HEK293 (cell line): ENCODE measurements at regions not wholly inside any gene's neighbourhood (a gene's known extent, or its start where the extent isn't known, plus 50 kb on each side); places are given as distances from the start of the nearest gene placed in this dataset.

ENCODE experiments used
- CTCF ChIA-PET: fragments of 350-600 bp; formaldehyde crosslinking; extraction: SDS; loops from one replicate; lab custom pipeline; 2021; ENCODE audit warnings: antibody characterized with exemption; lab: Yijun Ruan, JAX
- POLR2A ChIA-PET: fragments of 300-600 bp; formaldehyde crosslinking; extraction: SDS; loops from one replicate; lab custom pipeline; 2020; ENCODE audit warnings: antibody characterized with exemption, inconsistent platforms; lab: Yijun Ruan, JAX
- H3K27ac ChIP-seq: fragments of 200-500 bp; sonication (Bioruptor generic); 2 replicates; pipeline ENCODE4 v1.5.1; 2014; ENCODE audit warnings: low read depth, low read length, control low read depth, inconsistent platforms; ENCODE audit errors: extremely low read depth
- H3K36me3 ChIP-seq, 2 experiments: fragments of 200-500 bp in 1 of 2; sonication (Bioruptor generic) in 1 of 2; 1 replicate in 1 of 2; 2 replicates in 1 of 2; pipeline ENCODE4 v1.5.1; 2014 to 2017; ENCODE audit warnings: inconsistent platforms in 2 of 2, low read length in 2 of 2; ENCODE audit not compliant: control insufficient read depth in 2 of 2, insufficient read depth in 1 of 2
- H3K4me1 ChIP-seq: fragments of 200-500 bp; sonication (Bioruptor generic); 2 replicates; pipeline ENCODE4 v1.5.1; 2014; ENCODE audit warnings: mild to moderate bottlenecking, low read length, inconsistent platforms; ENCODE audit not compliant: control insufficient read depth, insufficient read depth
- H3K4me3 ChIP-seq: 2 replicates; pipeline ENCODE4 v1.5.1; 2011; ENCODE audit warnings: low read depth, mild to moderate bottlenecking, control low read depth, low read length, moderate library complexity
- H3K9me3 ChIP-seq: fragments of 200-500 bp; sonication (Bioruptor generic); 2 replicates; pipeline ENCODE4 v1.5.1; 2014; ENCODE audit warnings: low read depth, low read length, inconsistent platforms; ENCODE audit not compliant: control insufficient read depth, insufficient read depth
- BCL11B ChIP-seq: fragments of 450-650 bp; formaldehyde crosslinking; IDR thresholded peaks from 2 replicates; pipeline ENCODE4 v1.5.1; 2016; ENCODE audit warnings: low read depth, missing biosample characterization, missing genetic modification characterization
- GLIS2 ChIP-seq: fragments of 450-650 bp; formaldehyde crosslinking; IDR thresholded peaks from 2 replicates; pipeline ENCODE4 v1.5.1; 2016; ENCODE audit warnings: missing biosample characterization, missing genetic modification characterization
- HOXD13 ChIP-seq: sonication (generic); formaldehyde crosslinking; IDR thresholded peaks from 2 replicates; pipeline ENCODE4 v1.8.0; 2022; ENCODE audit warnings: missing genetic modification reagents, borderline replicate concordance
- MYNN ChIP-seq: fragments of 450-650 bp; formaldehyde crosslinking; IDR thresholded peaks from 2 replicates; pipeline ENCODE4 v1.5.1; 2016; ENCODE audit warnings: missing biosample characterization, missing genetic modification characterization, borderline replicate concordance
- SCRT1 ChIP-seq: fragments of 450-650 bp; formaldehyde crosslinking; IDR thresholded peaks from 2 replicates; pipeline ENCODE4 v1.5.1; 2016; ENCODE audit warnings: missing biosample characterization, missing genetic modification characterization, borderline replicate concordance
- ZBTB20 ChIP-seq: fragments of 450-650 bp; formaldehyde crosslinking; IDR thresholded peaks from 2 replicates; pipeline ENCODE4 v1.5.1; 2016; ENCODE audit warnings: missing biosample characterization, missing genetic modification characterization
- ZBTB48 ChIP-seq: fragments of 450-650 bp; formaldehyde crosslinking; IDR thresholded peaks from 2 replicates; pipeline ENCODE4 v1.5.1; 2016; ENCODE audit warnings: missing biosample characterization, missing genetic modification characterization
- ZBTB7A ChIP-seq: fragments of 450-650 bp; formaldehyde crosslinking; IDR thresholded peaks from 2 replicates; pipeline ENCODE4 v1.5.1; 2016; ENCODE audit warnings: low read depth, missing biosample characterization, missing genetic modification characterization
- ZNF133 ChIP-seq: fragments of 450-650 bp; formaldehyde crosslinking; IDR thresholded peaks from 2 replicates; pipeline ENCODE4 v1.5.1; 2016; ENCODE audit warnings: missing biosample characterization, missing genetic modification characterization
- ZNF157 ChIP-seq: fragments of 450-650 bp; formaldehyde crosslinking; IDR thresholded peaks from 2 replicates; pipeline ENCODE4 v1.5.1; 2016; ENCODE audit warnings: missing biosample characterization, missing genetic modification characterization
- ZNF175 ChIP-seq: fragments of 450-650 bp; formaldehyde crosslinking; IDR thresholded peaks from 2 replicates; pipeline ENCODE4 v1.5.1; 2016; ENCODE audit warnings: missing biosample characterization, missing genetic modification characterization
- ZNF211 ChIP-seq: fragments of 450-650 bp; formaldehyde crosslinking; IDR thresholded peaks from 2 replicates; pipeline ENCODE4 v1.5.1; 2016; ENCODE audit warnings: low read depth, missing biosample characterization, missing genetic modification characterization
- ZNF292 ChIP-seq: fragments of 450-650 bp; formaldehyde crosslinking; IDR thresholded peaks from 2 replicates; pipeline ENCODE4 v1.5.1; 2016; ENCODE audit warnings: low read depth, missing biosample characterization, missing genetic modification characterization, borderline replicate concordance
- ZNF341 ChIP-seq: fragments of 450-650 bp; formaldehyde crosslinking; IDR thresholded peaks from 2 replicates; pipeline ENCODE4; 2016; ENCODE audit warnings: low read depth, missing biosample characterization, missing genetic modification characterization
- ZNF37A ChIP-seq: fragments of 450-650 bp; IDR thresholded peaks from 2 replicates; pipeline ENCODE4 v1.5.1; 2018; ENCODE audit warnings: missing biosample characterization, missing genetic modification characterization
- ZNF529 ChIP-seq: fragments of 450-650 bp; formaldehyde crosslinking; IDR thresholded peaks from 2 replicates; pipeline ENCODE4 v1.5.1; 2017; ENCODE audit warnings: missing genetic modification characterization, missing biosample characterization; ENCODE audit not compliant: insufficient replicate concordance
- ZNF585B ChIP-seq: fragments of 450-650 bp; formaldehyde crosslinking; IDR thresholded peaks from 2 replicates; pipeline ENCODE4 v1.5.1; 2016; ENCODE audit warnings: missing biosample characterization, missing genetic modification characterization
- ZNF654 ChIP-seq: fragments of 450-650 bp; formaldehyde crosslinking; IDR thresholded peaks from 2 replicates; pipeline ENCODE4 v1.5.1; 2016; ENCODE audit warnings: low read depth, missing biosample characterization, missing genetic modification characterization
- ZNF776 ChIP-seq: fragments of 450-650 bp; formaldehyde crosslinking; IDR thresholded peaks from 2 replicates; pipeline ENCODE4 v1.5.0; 2017; ENCODE audit warnings: missing biosample characterization, missing genetic modification characterization, borderline replicate concordance
- TF ChIP-seq, protein P1 (sequence below): fragments of 450-650 bp; formaldehyde crosslinking; IDR thresholded peaks from 2 replicates; pipeline ENCODE4 v1.5.1; 2016; ENCODE audit warnings: missing biosample characterization, missing genetic modification characterization
- TF ChIP-seq, protein P2 (sequence below): fragments of 450-650 bp; formaldehyde crosslinking; conservative IDR thresholded peaks from 2 replicates; pipeline ENCODE4 v1.5.1; 2016; ENCODE audit warnings: low read depth, missing biosample characterization, missing genetic modification characterization
- TF ChIP-seq, protein P3 (sequence below): fragments of 450-650 bp; formaldehyde crosslinking; IDR thresholded peaks from 2 replicates; pipeline ENCODE4 v1.5.1; 2016; ENCODE audit warnings: missing biosample characterization, missing genetic modification characterization
- TF ChIP-seq, protein P4 (sequence below): fragments of 450-650 bp; formaldehyde crosslinking; IDR thresholded peaks from 2 replicates; pipeline ENCODE4; 2016; ENCODE audit warnings: missing biosample characterization, missing genetic modification characterization

- Histone ChIP-seq H3K9me3 (no peaks in the 10 kb centered on the region), H3K4me1 (no peaks in the 10 kb centered on the region), H3K27ac (no peak overlapping the region), H3K4me3 (no peak overlapping the region), H3K36me3 (no peaks in the 10 kb centered on the region)
- TF ChIP-seq, protein P1, sequence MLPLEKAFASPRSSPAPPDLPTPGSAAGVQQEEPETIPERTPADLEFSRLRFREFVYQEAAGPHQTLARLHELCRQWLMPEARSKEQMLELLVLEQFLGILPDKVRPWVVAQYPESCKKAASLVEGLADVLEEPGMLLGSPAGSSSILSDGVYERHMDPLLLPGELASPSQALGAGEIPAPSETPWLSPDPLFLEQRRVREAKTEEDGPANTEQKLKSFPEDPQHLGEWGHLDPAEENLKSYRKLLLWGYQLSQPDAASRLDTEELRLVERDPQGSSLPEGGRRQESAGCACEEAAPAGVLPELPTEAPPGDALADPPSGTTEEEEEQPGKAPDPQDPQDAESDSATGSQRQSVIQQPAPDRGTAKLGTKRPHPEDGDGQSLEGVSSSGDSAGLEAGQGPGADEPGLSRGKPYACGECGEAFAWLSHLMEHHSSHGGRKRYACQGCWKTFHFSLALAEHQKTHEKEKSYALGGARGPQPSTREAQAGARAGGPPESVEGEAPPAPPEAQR (tag by site-specific recombination): no peak
- TF ChIP-seq ZBTB7A (tag by site-specific recombination) (no peak), ZNF529 (tag by site-specific recombination) (no peak), ZNF157 (tag by site-specific recombination) (no peak), ZBTB48 (tag by site-specific recombination) (no peak), MYNN (tag by site-specific recombination) (no peak), ZNF292 (no peak)
- CTCF ChIA-PET: interaction anchor here (0.6 kb wide), 1 partner anchor 284 kb away, joined by 5 read pairs; no protein-coding TSS in a partner anchor
- POLR2A ChIA-PET: no interaction called here
These were observed 500.4 kb downstream of the NEBL start for GRCh38 chr10:20396701-20397100.

DNA sequence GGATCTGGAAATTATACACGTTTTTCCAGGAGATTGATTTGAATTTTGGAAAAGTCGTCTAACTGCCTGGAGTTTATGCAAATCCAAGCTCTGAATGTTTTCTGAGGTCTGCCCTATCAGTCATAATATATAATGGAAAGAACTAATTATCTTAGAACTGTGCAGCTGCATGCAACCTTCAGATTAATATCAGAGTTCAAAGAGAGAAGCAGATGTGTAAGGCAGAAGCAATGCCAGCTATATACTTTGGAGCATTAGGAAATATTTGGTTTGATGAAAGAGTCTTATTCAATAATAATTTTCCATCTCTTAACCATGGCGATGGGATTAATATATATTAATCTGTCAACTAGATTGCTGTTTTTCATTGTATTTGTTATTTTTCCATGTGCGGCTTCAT is 500.9 kb downstream of the NEBL start:
- ChIA-PET POLR2A (no interaction called here), CTCF (interaction anchor here (0.6 to 0.7 kb wide), 2 partner anchors 13 to 284 kb away, joined by 5 read pairs; no protein-coding TSS in a partner anchor)
- no peaks in the 10 kb centered on the region for H3K4me1 ChIP-seq
- H3K9me3 ChIP-seq: no peaks in the 10 kb centered on the region
- TF ChIP-seq HOXD13 (CRISPR knock-in tag) (no peak), ZNF585B (tag by site-specific recombination) (no peak), ZNF654 (no peak), ZNF341 (tag by site-specific recombination) (no peak), BCL11B (tag by site-specific recombination) (no peak), ZNF133 (tag by site-specific recombination) (no peak), ZNF211 (tag by site-specific recombination) (no peak), ZNF37A (tag by site-specific recombination) (no peak), ZNF776 (tag by site-specific recombination) (no peak), ZNF175 (no peak), GLIS2 (tag by site-specific recombination) (no peak), SCRT1 (tag by site-specific recombination) (no peak), ZBTB20 (tag by site-specific recombination) (no peak)
- TF ChIP-seq, protein P2, sequence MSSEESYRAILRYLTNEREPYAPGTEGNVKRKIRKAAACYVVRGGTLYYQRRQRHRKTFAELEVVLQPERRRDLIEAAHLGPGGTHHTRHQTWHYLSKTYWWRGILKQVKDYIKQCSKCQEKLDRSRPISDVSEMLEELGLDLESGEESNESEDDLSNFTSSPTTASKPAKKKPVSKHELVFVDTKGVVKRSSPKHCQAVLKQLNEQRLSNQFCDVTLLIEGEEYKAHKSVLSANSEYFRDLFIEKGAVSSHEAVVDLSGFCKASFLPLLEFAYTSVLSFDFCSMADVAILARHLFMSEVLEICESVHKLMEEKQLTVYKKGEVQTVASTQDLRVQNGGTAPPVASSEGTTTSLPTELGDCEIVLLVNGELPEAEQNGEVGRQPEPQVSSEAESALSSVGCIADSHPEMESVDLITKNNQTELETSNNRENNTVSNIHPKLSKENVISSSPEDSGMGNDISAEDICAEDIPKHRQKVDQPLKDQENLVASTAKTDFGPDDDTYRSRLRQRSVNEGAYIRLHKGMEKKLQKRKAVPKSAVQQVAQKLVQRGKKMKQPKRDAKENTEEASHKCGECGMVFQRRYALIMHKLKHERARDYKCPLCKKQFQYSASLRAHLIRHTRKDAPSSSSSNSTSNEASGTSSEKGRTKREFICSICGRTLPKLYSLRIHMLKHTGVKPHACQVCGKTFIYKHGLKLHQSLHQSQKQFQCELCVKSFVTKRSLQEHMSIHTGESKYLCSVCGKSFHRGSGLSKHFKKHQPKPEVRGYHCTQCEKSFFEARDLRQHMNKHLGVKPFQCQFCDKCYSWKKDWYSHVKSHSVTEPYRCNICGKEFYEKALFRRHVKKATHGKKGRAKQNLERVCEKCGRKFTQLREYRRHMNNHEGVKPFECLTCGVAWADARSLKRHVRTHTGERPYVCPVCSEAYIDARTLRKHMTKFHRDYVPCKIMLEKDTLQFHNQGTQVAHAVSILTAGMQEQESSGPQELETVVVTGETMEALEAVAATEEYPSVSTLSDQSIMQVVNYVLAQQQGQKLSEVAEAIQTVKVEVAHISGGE (tag by site-specific recombination): no peak
- TF ChIP-seq, protein P3, sequence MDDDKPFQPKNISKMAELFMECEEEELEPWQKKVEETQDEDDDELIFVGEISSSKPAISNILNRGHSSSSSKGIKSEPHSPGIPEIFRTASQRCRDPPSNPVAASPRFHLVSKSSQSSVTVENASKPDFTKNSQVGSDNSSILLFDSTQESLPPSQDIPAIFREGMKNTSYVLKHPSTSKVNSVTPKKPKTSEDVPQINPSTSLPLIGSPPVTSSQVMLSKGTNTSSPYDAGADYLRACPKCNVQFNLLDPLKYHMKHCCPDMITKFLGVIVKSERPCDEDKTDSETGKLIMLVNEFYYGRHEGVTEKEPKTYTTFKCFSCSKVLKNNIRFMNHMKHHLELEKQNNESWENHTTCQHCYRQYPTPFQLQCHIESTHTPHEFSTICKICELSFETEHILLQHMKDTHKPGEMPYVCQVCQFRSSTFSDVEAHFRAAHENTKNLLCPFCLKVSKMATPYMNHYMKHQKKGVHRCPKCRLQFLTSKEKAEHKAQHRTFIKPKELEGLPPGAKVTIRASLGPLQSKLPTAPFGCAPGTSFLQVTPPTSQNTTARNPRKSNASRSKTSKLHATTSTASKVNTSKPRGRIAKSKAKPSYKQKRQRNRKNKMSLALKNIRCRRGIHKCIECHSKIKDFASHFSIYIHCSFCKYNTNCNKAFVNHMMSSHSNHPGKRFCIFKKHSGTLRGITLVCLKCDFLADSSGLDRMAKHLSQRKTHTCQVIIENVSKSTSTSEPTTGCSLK: no peak
- TF ChIP-seq, protein P4, sequence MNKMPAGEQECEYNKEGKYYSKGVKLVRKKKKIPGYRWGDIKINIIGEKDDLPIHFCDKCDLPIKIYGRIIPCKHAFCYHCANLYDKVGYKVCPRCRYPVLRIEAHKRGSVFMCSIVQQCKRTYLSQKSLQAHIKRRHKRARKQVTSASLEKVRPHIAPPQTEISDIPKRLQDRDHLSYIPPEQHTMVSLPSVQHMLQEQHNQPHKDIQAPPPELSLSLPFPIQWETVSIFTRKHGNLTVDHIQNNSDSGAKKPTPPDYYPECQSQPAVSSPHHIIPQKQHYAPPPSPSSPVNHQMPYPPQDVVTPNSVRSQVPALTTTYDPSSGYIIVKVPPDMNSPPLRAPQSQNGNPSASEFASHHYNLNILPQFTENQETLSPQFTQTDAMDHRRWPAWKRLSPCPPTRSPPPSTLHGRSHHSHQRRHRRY (tag by site-specific recombination): no peak
- no peaks in the 10 kb centered on the region for H3K36me3 ChIP-seq
- H3K27ac ChIP-seq: no peak overlapping the region
- H3K4me3 ChIP-seq: no peak overlapping the region
